SK-N-SH (cell line): ENCODE measurements at regions not wholly inside any gene's neighbourhood (a gene's known extent, or its start where the extent isn't known, plus 50 kb on each side); places are given as distances from the start of the nearest gene placed in this dataset.

Experiments
- CTCF ChIA-PET: fragments of 300-600, 350-600 bp; formaldehyde crosslinking; extraction: SDS; loops from one replicate; lab custom pipeline; 2021; lab: Yijun Ruan, JAX
- POLR2A ChIA-PET: fragments of 350-600 bp; sonication (Branson Sonifier 250); formaldehyde crosslinking; extraction: SDS; loops from one replicate; lab custom pipeline; 2020; ENCODE audit warnings: antibody characterized with exemption, inconsistent platforms; lab: Yijun Ruan, JAX
- DNase-seq: peaks from one replicate; pipeline ENCODE4 v3.0.0; 2012
- H2AFZ ChIP-seq: fragments of 200-600 bp; sonication (generic); 2 replicates; pipeline ENCODE4 v1.8.1; 2016; ENCODE audit warnings: antibody characterized with exemption, mild to moderate bottlenecking, low read depth
- H3F3A ChIP-seq: fragments of 200-600 bp; sonication (generic); replicated peaks from 2 replicates; pipeline ENCODE3; 2016; ENCODE audit warnings: antibody characterized with exemption, mild to moderate bottlenecking; ENCODE audit not compliant: insufficient read depth
- H3K27ac ChIP-seq, 2 experiments: fragments of 200-500 bp in 1 of 2; fragments of 200-600 bp in 1 of 2; sonication (Bioruptor generic) in 1 of 2; sonication (generic), shearing (Covaris generic) in 1 of 2; 2 replicates each; pipeline versions ENCODE4 v1.5.1 to v1.6.1; 2014 to 2016; ENCODE audit warnings: low read depth in 2 of 2, inconsistent platforms in 1 of 2, low read length in 1 of 2, mild to moderate bottlenecking in 1 of 2, mixed read lengths in 1 of 2
- H3K27me3 ChIP-seq: fragments of 200-600 bp; sonication (generic), shearing (Covaris generic); 2 replicates; pipeline ENCODE4 v1.6.1; 2016; ENCODE audit warnings: mixed run types; ENCODE audit not compliant: insufficient read depth
- H3K36me3 ChIP-seq, 2 experiments: fragments of 200-500 bp in 1 of 2; fragments of 200-600 bp in 1 of 2; sonication (Bioruptor generic) in 1 of 2; sonication (generic) in 1 of 2; replicated peaks in 1 of 2; 2 replicates each; pipeline versions ENCODE3 to v1.5.1; 2014 to 2016; ENCODE audit warnings: low read length in 1 of 2, mild to moderate bottlenecking in 1 of 2; ENCODE audit not compliant: insufficient read depth in 2 of 2, control insufficient read depth in 1 of 2
- H3K4me1 ChIP-seq, 2 experiments: fragments of 200-500 bp in 1 of 2; fragments of 200-600 bp in 1 of 2; sonication (Bioruptor generic) in 1 of 2; sonication (generic), shearing (Covaris generic) in 1 of 2; 2 replicates each; pipeline versions ENCODE4 v1.5.1 to v1.6.1; 2014 to 2016; ENCODE audit warnings: low read depth in 1 of 2, low read length in 1 of 2, mixed run types in 1 of 2; ENCODE audit not compliant: insufficient read depth in 2 of 2, control insufficient read depth in 1 of 2
- H3K4me2 ChIP-seq: fragments of 200-600 bp; sonication (generic), shearing (Covaris generic); 2 replicates; pipeline ENCODE4 v1.6.1; 2017; ENCODE audit warnings: mixed run types
- H3K4me3 ChIP-seq, 2 experiments: fragments of 200-500 bp in 1 of 2; fragments of 200-600 bp in 1 of 2; sonication (Bioruptor generic) in 1 of 2; sonication (generic), shearing (Covaris generic) in 1 of 2; 2 replicates each; pipeline versions ENCODE4 v1.5.1 to v1.8.1; 2014 to 2016; ENCODE audit warnings: low read depth in 2 of 2, inconsistent platforms in 1 of 2, low read length in 1 of 2, mild to moderate bottlenecking in 1 of 2, mixed read lengths in 1 of 2, moderate library complexity in 1 of 2
- H3K79me2 ChIP-seq: fragments of 200-600 bp; sonication (generic); 2 replicates; pipeline ENCODE4 v1.8.1; 2017; ENCODE audit warnings: mild to moderate bottlenecking; ENCODE audit not compliant: insufficient read depth
- H3K9ac ChIP-seq: fragments of 200-600 bp; sonication (generic); 2 replicates; pipeline ENCODE4 v1.6.1; 2017; ENCODE audit warnings: mixed run types
- H3K9me2 ChIP-seq: fragments of 200-600 bp; sonication (generic); 2 replicates; pipeline ENCODE4 v1.6.1; 2017; ENCODE audit warnings: mixed run types
- H3K9me3 ChIP-seq: fragments of 200-600 bp; sonication (generic); 2 replicates; pipeline ENCODE4 v1.6.1; 2017; ENCODE audit warnings: mixed run types, mild to moderate bottlenecking, moderate library complexity
- H4K20me1 ChIP-seq: fragments of 200-600 bp; sonication (generic); 2 replicates; pipeline ENCODE4 v1.6.1; 2017; ENCODE audit warnings: mild to moderate bottlenecking, mixed run types; ENCODE audit not compliant: insufficient read depth
- CHD2 ChIP-seq: fragments of 150-350 bp; IDR thresholded peaks from 2 replicates; pipeline ENCODE4 v1.6.1; 2018; ENCODE audit warnings: low read length; ENCODE audit not compliant: partially characterized antibody
- CTCF ChIP-seq: fragments of 200-600 bp; sonication (generic); IDR thresholded peaks from 2 replicates; pipeline ENCODE4 v1.6.1; 2017; ENCODE audit warnings: antibody characterized with exemption, mild to moderate bottlenecking, moderate library complexity
- EP300 ChIP-seq, 2 experiments: IDR thresholded peaks; 2 replicates each; pipeline versions ENCODE4 v1.4.0 to v1.6.1; 2012; ENCODE audit warnings: borderline replicate concordance in 1 of 2, low read depth in 1 of 2, low read length in 1 of 2
- EZH2phosphoT487 ChIP-seq: fragments of 200-600 bp; sonication (generic); IDR thresholded peaks from 2 replicates; pipeline ENCODE4 v1.6.1; 2017; ENCODE audit warnings: low read depth, mixed run types, mild to moderate bottlenecking, antibody characterized with exemption, moderate library complexity, borderline replicate concordance
- FOSL2 ChIP-seq: IDR thresholded peaks from 2 replicates; pipeline ENCODE4 v1.4.0; 2012; ENCODE audit warnings: low read depth, mild to moderate bottlenecking, moderate library complexity, borderline replicate concordance
- MAX ChIP-seq: IDR thresholded peaks from 2 replicates; pipeline ENCODE4 v1.4.0; 2012; ENCODE audit warnings: low read depth
- MEF2A ChIP-seq: IDR thresholded peaks from 2 replicates; pipeline ENCODE4 v1.4.0; 2012; ENCODE audit warnings: low read depth, borderline replicate concordance
- NFIC ChIP-seq: IDR thresholded peaks from 2 replicates; pipeline ENCODE4 v1.4.0; 2012; ENCODE audit warnings: borderline replicate concordance
- POLR2AphosphoS5 ChIP-seq: IDR thresholded peaks from 2 replicates; pipeline ENCODE4 v1.6.1; 2012; ENCODE audit warnings: low read depth, low read length
- RAD21 ChIP-seq: IDR thresholded peaks from 2 replicates; pipeline ENCODE4 v1.6.1; 2012; ENCODE audit warnings: mild to moderate bottlenecking, low read length
- SIN3A ChIP-seq: IDR thresholded peaks from 2 replicates; pipeline ENCODE4 v1.6.1; 2012; ENCODE audit warnings: low read depth, mild to moderate bottlenecking, low read length, moderate library complexity, borderline replicate concordance
- TAF1 ChIP-seq: IDR thresholded peaks from 2 replicates; pipeline ENCODE4 v1.6.1; 2012; ENCODE audit warnings: low read depth, mild to moderate bottlenecking, low read length, moderate library complexity, borderline replicate concordance
- TCF12 ChIP-seq: IDR thresholded peaks from 2 replicates; pipeline ENCODE4 v1.4.0; 2012
- WGBS: methylation state at CpG from one replicate; pipeline ENCODE4 v1.1.6; 2017; ENCODE audit warnings: low lambda C conversion rate; 5-methylcytosine and 5-hydroxymethylcytosine counted together
- TF ChIP-seq, protein P1 (sequence below): IDR thresholded peaks from 2 replicates; pipeline ENCODE4 v1.4.0; 2012; ENCODE audit warnings: low read depth, borderline replicate concordance
- TF ChIP-seq, protein P2 (sequence below): IDR thresholded peaks from 2 replicates; pipeline ENCODE4; 2012
- TF ChIP-seq, protein P3 (sequence below): fragments of 150-350 bp; IDR thresholded peaks from 2 replicates; pipeline ENCODE4 v1.6.1; 2016; ENCODE audit warnings: mild to moderate bottlenecking, low read depth, low read length
- TF ChIP-seq, protein P4 (sequence below): fragments of 150-350 bp; IDR thresholded peaks from 2 replicates; pipeline ENCODE4 v1.6.1; 2017; ENCODE audit warnings: antibody characterized with exemption, low read length, low read depth, borderline replicate concordance

DNA sequence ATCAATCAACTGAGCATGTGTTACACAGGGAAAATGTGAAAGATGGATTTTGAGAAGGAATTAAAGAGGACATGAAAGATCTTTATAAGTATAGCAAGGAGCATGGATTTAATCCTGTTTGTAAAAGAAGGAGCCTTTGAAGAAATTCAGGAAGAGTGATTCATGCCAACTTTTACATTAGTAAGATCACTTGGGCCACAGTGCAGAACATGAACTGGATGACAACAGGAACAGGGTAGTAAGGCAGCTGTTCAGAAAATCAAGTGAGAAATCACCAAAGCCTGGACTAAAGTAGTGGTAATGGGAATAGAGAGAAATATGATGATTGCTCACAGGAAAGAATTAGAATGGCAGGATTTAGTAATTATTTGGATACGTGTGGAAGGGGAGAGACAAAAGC, 265.7 kb upstream of the PCDH7 start (continued):
- TF ChIP-seq, protein P1, sequence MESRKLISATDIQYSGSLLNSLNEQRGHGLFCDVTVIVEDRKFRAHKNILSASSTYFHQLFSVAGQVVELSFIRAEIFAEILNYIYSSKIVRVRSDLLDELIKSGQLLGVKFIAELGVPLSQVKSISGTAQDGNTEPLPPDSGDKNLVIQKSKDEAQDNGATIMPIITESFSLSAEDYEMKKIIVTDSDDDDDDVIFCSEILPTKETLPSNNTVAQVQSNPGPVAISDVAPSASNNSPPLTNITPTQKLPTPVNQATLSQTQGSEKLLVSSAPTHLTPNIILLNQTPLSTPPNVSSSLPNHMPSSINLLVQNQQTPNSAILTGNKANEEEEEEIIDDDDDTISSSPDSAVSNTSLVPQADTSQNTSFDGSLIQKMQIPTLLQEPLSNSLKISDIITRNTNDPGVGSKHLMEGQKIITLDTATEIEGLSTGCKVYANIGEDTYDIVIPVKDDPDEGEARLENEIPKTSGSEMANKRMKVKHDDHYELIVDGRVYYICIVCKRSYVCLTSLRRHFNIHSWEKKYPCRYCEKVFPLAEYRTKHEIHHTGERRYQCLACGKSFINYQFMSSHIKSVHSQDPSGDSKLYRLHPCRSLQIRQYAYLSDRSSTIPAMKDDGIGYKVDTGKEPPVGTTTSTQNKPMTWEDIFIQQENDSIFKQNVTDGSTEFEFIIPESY, result no peak
- TF ChIP-seq NFIC, result no peak
- no peak for TF ChIP-seq CHD2
- no peak for TF ChIP-seq TAF1
- no peak for TF ChIP-seq POLR2AphosphoS5
- TF ChIP-seq, all 33 proteins: peak for 0

DNA sequence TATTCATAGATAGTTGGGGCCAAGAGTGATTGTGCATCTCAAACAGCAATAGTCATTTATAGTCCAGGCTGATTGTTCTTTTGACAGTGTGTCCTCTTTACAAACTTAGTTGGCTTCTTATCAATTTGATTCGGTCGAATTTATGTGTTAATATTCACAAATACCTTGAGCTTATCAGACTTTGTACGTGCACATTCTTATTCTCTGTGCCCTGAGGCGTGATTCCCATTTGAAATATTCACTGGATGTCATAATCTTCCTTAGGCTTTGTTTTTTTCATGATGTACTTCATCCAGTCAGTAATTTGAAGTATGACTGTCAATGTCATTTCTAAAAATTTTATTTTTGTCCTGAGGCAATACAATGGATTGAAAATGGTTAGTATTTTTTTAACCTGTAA, 263.5 kb upstream of the PCDH7 start:
- CTCF ChIA-PET, result no interaction called here
- Histone ChIP-seq H3K9me2 (no peaks in the 10 kb centered on the region; the same call in 1 of the 2 replicates), H3K27me3 (no peaks in the 10 kb centered on the region), H2AFZ (no peak overlapping the region), H3K4me2 (no peak overlapping the region), H3K4me1 (no peaks in the 10 kb centered on the region), H3K27ac (no peak overlapping the region), H3K36me3 (no peaks in the 10 kb centered on the region), H3K79me2 (no peaks in the 10 kb centered on the region), H3K9me3 (no peaks in the 10 kb centered on the region), H3K4me3 (no peak overlapping the region), H3K9ac (no peak overlapping the region), H4K20me1 (no peaks in the 10 kb centered on the region), H3F3A (no peaks in the 10 kb centered on the region)
- POLR2A ChIA-PET, result no interaction called here
- DNase-seq, result no peak
- WGBS, result 4% methylated on average over 4 of the region's 4 CpGs
- no peak for TF ChIP-seq TCF12

GRCh38 chr4:30460818-30461217, 259.4 kb upstream of the PCDH7 start:
- Histone ChIP-seq H3K27me3 (no peaks in the 10 kb centered on the region), H2AFZ (no peak overlapping the region)
- TF ChIP-seq TCF12, result no peak
- no peak for TF ChIP-seq POLR2AphosphoS5
- TF ChIP-seq RAD21, result no peak
- no peak for TF ChIP-seq CTCF
- TF ChIP-seq MEF2A, result no peak
- TF ChIP-seq FOSL2, result no peak
- no peak for TF ChIP-seq MAX
- no peak for TF ChIP-seq EZH2phosphoT487
- TF ChIP-seq, protein P2, sequence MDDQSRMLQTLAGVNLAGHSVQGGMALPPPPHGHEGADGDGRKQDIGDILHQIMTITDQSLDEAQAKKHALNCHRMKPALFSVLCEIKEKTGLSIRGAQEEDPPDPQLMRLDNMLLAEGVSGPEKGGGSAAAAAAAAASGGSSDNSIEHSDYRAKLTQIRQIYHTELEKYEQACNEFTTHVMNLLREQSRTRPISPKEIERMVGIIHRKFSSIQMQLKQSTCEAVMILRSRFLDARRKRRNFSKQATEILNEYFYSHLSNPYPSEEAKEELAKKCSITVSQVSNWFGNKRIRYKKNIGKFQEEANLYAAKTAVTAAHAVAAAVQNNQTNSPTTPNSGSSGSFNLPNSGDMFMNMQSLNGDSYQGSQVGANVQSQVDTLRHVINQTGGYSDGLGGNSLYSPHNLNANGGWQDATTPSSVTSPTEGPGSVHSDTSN, result no peak
- TF ChIP-seq EP300 (IDR thresholded peaks at IDR 0.05; ENCODE audit: borderline replicate concordance in 1 of 2, low read depth in 1 of 2, low read length in 1 of 2), result no peak
- no peak for TF ChIP-seq SIN3A
- TF ChIP-seq, protein P3, sequence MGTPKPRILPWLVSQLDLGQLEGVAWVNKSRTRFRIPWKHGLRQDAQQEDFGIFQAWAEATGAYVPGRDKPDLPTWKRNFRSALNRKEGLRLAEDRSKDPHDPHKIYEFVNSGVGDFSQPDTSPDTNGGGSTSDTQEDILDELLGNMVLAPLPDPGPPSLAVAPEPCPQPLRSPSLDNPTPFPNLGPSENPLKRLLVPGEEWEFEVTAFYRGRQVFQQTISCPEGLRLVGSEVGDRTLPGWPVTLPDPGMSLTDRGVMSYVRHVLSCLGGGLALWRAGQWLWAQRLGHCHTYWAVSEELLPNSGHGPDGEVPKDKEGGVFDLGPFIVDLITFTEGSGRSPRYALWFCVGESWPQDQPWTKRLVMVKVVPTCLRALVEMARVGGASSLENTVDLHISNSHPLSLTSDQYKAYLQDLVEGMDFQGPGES, result no peak
- TF ChIP-seq, protein P4, sequence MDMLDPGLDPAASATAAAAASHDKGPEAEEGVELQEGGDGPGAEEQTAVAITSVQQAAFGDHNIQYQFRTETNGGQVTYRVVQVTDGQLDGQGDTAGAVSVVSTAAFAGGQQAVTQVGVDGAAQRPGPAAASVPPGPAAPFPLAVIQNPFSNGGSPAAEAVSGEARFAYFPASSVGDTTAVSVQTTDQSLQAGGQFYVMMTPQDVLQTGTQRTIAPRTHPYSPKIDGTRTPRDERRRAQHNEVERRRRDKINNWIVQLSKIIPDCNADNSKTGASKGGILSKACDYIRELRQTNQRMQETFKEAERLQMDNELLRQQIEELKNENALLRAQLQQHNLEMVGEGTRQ, result no peak
- no peak for TF ChIP-seq TAF1
- TF ChIP-seq, all 33 proteins: peak for 0
- 0% methylated on average over 3 of the region's 3 CpGs for WGBS
- no peaks in the 10 kb centered on the region for H4K20me1 ChIP-seq
- no peak overlapping the region for H3K9ac ChIP-seq
- no peak overlapping the region for H3K4me2 ChIP-seq
- no peaks in the 10 kb centered on the region for H3F3A ChIP-seq
- no peaks in the 10 kb centered on the region for H3K4me1 ChIP-seq
- no peaks in the 10 kb centered on the region for H3K36me3 ChIP-seq
- no peak for DNase-seq
- no peak overlapping the region for H3K27ac ChIP-seq
- H3K9me2 ChIP-seq, result no peaks in the 10 kb centered on the region
- no peaks in the 10 kb centered on the region for H3K9me3 ChIP-seq
- no peak overlapping the region for H3K4me3 ChIP-seq
- ChIA-PET POLR2A (no interaction called here), CTCF (no interaction called here)
- H3K79me2 ChIP-seq, result no peaks in the 10 kb centered on the region
